AG10803 (cell line): ENCODE measurements at regions not wholly inside any gene's neighbourhood (a gene's known extent, or its start where the extent isn't known, plus 50 kb on each side); places are given as distances from the start of the nearest gene placed in this dataset.
A peak's percentile ranks its signal among the peaks of the same experiment; 100 is the strongest.

Experiments
- DNase-seq: peaks from one replicate; pipeline ENCODE4 v3.0.0; 2010; ENCODE audit warnings: low read depth
- H3K4me3 ChIP-seq: 2 replicates; pipeline ENCODE4 v1.5.1; 2011; ENCODE audit warnings: mild to moderate bottlenecking, low read length, control low read depth
- CTCF ChIP-seq: conservative IDR thresholded peaks from 2 replicates; pipeline ENCODE4 v1.5.1; 2011; ENCODE audit warnings: mild to moderate bottlenecking, low read length, control low read depth, inconsistent platforms

GRCh38 chr4:121239951-121240350 is 75.8 kb upstream of the TNIP3 start:
- TF ChIP-seq CTCF, result no peak
- peak; percentile 19 for DNase-seq
- no peak overlapping the region for H3K4me3 ChIP-seq

GRCh38 chr4:121238461-121238860 is 74.3 kb upstream of the TNIP3 start:
- DNase-seq, result no peak
- no peak overlapping the region for H3K4me3 ChIP-seq
- TF ChIP-seq CTCF, result no peak

- H3K4me3 ChIP-seq, result no peak overlapping the region
- no peak for TF ChIP-seq CTCF
- no peak for DNase-seq
These were observed 72.9 kb upstream of the TNIP3 start for GRCh38 chr4:121237069-121237399.

GRCh38 chr4:121236353-121237068 is 72.4 kb upstream of the TNIP3 start:
- no peak overlapping the region for H3K4me3 ChIP-seq
- no peak for TF ChIP-seq CTCF
- DNase-seq, result no peak

GRCh38 chr4:121233982-121234381 is 69.9 kb upstream of the TNIP3 start:
- no peak overlapping the region for H3K4me3 ChIP-seq
- DNase-seq, result no peak
- no peak for TF ChIP-seq CTCF

- no peak overlapping the region for H3K4me3 ChIP-seq
- no peak for TF ChIP-seq CTCF
- DNase-seq, result no peak
These were observed 65.9 kb upstream of the TNIP3 start for GRCh38 chr4:121229993-121230392.

GRCh38 chr4:121228848-121229247 is 64.7 kb upstream of the TNIP3 start:
- no peak overlapping the region for H3K4me3 ChIP-seq
- TF ChIP-seq CTCF, result no peak
- no peak for DNase-seq
